Central memory CD8-positive, alpha-beta T cell (primary cell): ENCODE measurements at regions not wholly inside any gene's neighbourhood (a gene's known extent, or its start where the extent isn't known, plus 50 kb on each side); places are given as distances from the start of the nearest gene placed in this dataset.
"Not testable (repeated sequence)": the region's sequence is repeated elsewhere in the genome, so short reads cannot be mapped to it uniquely, and the experiment has no call there.

Experiments
- ATAC-seq: fragments of 150-1000 bp; cut with Tn5 transposase; replicated peaks from 2 replicates; pipeline ENCODE4 v1.10.0; 2022; ENCODE audit warnings: mild to moderate bottlenecking, moderate FRiP score, moderate number of reproducible peaks; ENCODE audit not compliant: poor library complexity, severe bottlenecking; ENCODE audit errors: extremely low read depth
- DNase-seq, 2 donors: peaks; one replicate each; pipeline ENCODE4 v3.0.0; 2021; ENCODE audit warnings: low spot score in 2 of 2
- H3K27ac Mint-ChIP-seq: one replicate; pipeline ENCODE4 v1.8.0; 2022; ENCODE audit warnings: low read depth, mild to moderate bottlenecking, moderate library complexity, mixed read lengths
- H3K27me3 Mint-ChIP-seq: one replicate; pipeline ENCODE4 v1.8.0; 2022; ENCODE audit warnings: mixed read lengths
- H3K36me3 Mint-ChIP-seq: one replicate; pipeline ENCODE4 v1.8.0; 2022; ENCODE audit warnings: mild to moderate bottlenecking, moderate library complexity, mixed read lengths; ENCODE audit not compliant: insufficient read depth
- H3K4me1 Mint-ChIP-seq: one replicate; pipeline ENCODE4 v1.8.0; 2022; ENCODE audit warnings: mixed read lengths
- H3K4me3 Mint-ChIP-seq: one replicate; pipeline ENCODE4 v1.8.0; 2022; ENCODE audit warnings: mild to moderate bottlenecking, moderate library complexity, mixed read lengths
- H3K9me3 Mint-ChIP-seq: one replicate; pipeline ENCODE4 v1.8.0; 2022; ENCODE audit warnings: mixed read lengths

DNA sequence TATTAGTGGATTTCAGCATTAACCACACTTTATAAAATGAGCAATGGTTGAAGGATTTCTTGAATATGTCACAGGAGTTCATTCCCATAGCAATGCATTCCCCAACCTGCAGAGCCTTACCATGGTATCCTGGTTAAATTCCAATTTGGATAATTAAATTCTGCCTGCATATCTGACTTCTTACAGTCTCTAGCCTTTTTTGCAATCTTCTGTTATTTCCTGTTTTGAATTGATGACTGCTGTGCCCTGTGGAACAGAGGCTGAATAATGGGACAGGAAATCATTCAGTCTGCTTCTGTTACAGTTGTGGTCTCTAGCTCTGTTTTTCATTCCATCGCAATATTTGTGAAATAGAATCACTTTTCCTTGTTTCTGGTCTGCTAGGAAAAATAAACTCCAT, 1823.9 kb downstream of the PLA2G4A start:
- no peaks in the 10 kb centered on the region for H3K36me3 Mint-ChIP-seq
- ATAC-seq: no peak
- H3K4me3 Mint-ChIP-seq: no peak overlapping the region
- H3K27me3 Mint-ChIP-seq: no peaks in the 10 kb centered on the region
- no peak for DNase-seq
- H3K27ac Mint-ChIP-seq: no peak overlapping the region
- H3K4me1 Mint-ChIP-seq: no peaks in the 10 kb centered on the region
- H3K9me3 Mint-ChIP-seq: peaks cover 10% of the 10 kb centered on the region

DNA sequence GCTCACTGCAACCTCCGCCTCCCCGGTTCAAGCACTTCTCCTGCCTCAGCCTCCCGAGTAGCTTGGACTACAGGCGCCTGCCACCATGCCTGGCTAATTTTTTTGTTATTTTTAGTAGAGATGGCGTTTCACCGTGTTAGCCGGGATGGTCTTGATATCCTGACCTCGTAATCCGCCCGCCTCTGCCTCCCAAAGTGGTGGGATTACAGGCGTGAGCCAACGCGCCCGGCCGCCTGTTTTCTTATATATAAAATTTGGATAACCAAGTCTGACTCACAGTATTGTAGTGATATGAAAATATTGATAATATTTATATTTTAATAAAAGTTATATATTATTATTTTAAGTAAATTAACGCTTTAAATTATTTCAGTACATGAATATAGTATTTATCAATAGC, 1821.7 kb downstream of the BRINP3 start:
- ATAC-seq: not testable (repeated sequence)

DNA sequence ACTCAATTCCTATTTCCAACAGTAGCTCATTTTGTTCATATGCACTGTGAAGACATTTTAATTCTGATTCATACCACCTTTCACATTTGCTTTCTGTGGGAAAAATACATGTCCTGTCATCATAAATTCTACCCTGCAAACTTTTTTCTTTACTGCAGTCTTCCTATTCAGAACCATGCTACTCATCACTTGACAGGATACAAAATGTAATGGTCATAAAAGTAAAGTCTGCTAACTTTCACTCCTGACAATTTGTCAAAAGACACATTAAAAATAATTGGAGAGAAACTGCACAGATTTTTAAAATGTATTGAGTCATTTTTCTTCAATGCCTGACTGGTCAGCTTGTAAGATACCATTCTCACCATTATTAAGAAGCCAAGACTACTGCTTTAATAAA, 1817.1 kb downstream of the BRINP3 start:
- Mint-ChIP-seq H3K27ac (no peak overlapping the region), H3K9me3 (peaks cover under 1% of the 10 kb centered on the region), H3K4me1 (no peaks in the 10 kb centered on the region), H3K36me3 (no peaks in the 10 kb centered on the region), H3K4me3 (no peak overlapping the region), H3K27me3 (no peaks in the 10 kb centered on the region)
- ATAC-seq: no peak
- DNase-seq: no peak

More for the DNA sequence above, 1821.7 kb downstream of the BRINP3 start:
- H3K36me3 Mint-ChIP-seq, H3K4me3 Mint-ChIP-seq, H3K27me3 Mint-ChIP-seq, H3K9me3 Mint-ChIP-seq, H3K4me1 Mint-ChIP-seq, H3K27ac Mint-ChIP-seq, DNase-seq: not testable (repeated sequence)

DNA sequence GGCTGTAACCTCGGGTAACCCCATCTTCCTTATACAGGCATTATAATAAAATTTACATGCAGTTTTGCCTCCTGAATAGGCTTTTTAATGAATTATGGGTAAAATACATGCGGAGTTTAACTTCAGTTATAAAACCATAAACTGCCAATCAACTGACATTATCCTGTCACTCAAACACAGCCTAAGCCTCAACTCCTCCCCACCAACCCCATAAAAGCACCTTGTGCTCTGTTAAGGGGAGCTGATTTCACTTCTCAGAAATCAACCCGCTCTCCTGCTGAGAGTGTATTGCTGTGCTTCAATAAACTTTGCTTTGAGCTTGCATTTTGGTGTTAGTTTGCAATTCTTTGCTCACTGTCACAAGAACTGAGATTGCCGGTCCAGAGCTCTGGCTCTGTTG, 1812.2 kb downstream of the BRINP3 start:
- no peaks in the 10 kb centered on the region for H3K27me3 Mint-ChIP-seq
- peaks cover 22% of the 10 kb centered on the region for H3K9me3 Mint-ChIP-seq
- no peak for DNase-seq
- H3K4me1 Mint-ChIP-seq: no peaks in the 10 kb centered on the region
- H3K27ac Mint-ChIP-seq: no peak overlapping the region
- H3K4me3 Mint-ChIP-seq: no peak overlapping the region
- ATAC-seq: no peak
- H3K36me3 Mint-ChIP-seq: no peaks in the 10 kb centered on the region

DNA sequence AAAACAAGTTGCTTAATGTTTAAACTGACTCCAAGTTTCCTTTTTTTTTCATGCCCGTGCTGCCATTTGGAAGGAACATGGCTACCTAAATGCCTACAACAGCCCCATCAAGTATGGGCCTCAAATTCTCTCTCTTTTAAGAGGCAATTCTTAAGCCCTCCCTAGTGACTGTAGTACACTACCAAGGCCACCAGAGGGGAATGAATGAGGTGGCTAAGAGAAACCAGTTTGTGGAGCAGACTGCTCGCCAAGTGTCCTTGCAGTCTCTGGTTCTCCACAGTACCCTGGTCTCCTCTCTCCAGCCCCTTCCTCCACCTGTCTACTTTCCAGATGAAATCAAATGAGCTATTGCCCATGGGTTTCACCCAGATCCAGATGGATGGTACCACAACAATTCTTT, 1809.6 kb downstream of the BRINP3 start:
- Mint-ChIP-seq H3K27ac (no peak overlapping the region), H3K9me3 (peaks cover 23% of the 10 kb centered on the region), H3K27me3 (no peaks in the 10 kb centered on the region), H3K4me3 (no peak overlapping the region), H3K4me1 (no peaks in the 10 kb centered on the region), H3K36me3 (no peaks in the 10 kb centered on the region)
- ATAC-seq (no peak), DNase-seq (no peak)

DNA sequence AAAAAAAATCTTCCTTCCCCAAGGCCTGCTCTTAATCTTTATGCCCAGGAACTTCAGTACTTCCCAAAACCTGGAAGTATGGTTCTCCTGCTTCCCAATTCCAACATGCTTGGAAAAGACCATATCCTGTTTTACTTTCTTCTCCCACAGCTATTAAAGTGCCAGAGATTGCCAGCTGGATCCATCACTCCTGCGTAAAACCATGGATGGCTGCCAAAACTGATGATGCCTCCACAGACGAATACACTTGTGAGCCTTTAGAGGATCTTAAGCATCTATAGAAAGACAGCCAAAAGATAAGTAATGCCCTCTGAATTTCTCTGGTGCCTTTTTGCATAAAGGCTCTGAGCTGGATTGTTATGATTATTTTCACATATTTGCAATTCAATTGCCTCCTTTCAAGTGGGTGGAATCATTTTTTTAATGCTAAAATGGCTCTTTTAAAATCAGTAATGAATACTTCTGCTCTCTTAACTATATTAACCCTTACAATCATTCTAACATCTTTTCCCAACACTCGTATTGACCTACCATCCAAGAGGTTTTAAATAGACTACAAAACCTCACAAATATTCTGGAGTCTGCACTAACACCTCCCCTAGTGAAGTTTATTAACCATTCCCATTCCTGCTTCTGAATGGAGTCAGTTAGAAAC, 1807.8 kb downstream of the BRINP3 start:
- no peaks in the 10 kb centered on the region for H3K36me3 Mint-ChIP-seq
- no peak overlapping the region for H3K4me3 Mint-ChIP-seq
- H3K9me3 Mint-ChIP-seq: peaks cover 26% of the 10 kb centered on the region
- no peaks in the 10 kb centered on the region for H3K4me1 Mint-ChIP-seq
- no peaks in the 10 kb centered on the region for H3K27me3 Mint-ChIP-seq
- DNase-seq: no peak
- ATAC-seq: no peak
- H3K27ac Mint-ChIP-seq: no peak overlapping the region

DNA sequence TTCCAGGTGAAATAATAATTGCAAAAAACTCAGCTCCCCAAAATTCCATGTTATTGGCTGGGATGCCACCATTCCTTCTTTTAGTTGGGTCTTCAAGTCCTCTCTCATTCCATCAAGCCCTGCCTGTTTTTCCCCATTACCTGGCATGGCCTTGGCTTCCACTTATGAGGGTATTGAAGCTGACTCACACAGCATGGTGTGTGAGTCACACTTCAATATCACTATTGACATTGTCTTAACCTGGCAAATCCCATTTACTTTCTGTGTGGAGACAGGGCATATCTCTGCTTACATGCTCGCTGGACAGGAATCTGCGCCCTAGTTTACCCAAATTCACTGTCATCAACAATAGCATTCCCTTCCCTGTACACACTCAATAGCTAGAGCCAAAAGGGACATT, 1806.8 kb downstream of the BRINP3 start:
- H3K9me3 Mint-ChIP-seq: peaks cover 27% of the 10 kb centered on the region
- DNase-seq: no peak

DNA sequence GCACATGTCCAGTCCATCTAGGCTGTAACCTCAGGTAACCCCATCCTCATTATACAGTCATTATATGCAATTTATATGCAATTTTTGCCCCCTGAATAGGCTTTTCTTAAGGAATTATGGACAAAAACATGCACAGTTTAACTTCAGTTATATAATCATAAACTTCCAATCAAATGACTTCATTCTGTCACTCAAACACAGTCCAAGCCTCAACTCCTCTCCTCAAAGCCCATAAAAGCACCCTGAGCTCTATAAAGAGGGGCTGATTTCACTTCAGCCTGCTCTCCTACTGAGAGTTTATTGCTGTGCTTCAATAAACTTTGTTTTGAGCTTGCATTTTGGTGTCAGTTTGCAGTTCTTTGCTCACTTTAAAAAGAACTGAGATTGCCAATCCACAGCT, 1805.5 kb downstream of the BRINP3 start:
- H3K4me1 Mint-ChIP-seq: no peaks in the 10 kb centered on the region
- no peaks in the 10 kb centered on the region for H3K36me3 Mint-ChIP-seq
- no peaks in the 10 kb centered on the region for H3K27me3 Mint-ChIP-seq
- no peak for ATAC-seq
- H3K27ac Mint-ChIP-seq: no peak overlapping the region
- no peak for DNase-seq
- peaks cover 21% of the 10 kb centered on the region for H3K9me3 Mint-ChIP-seq
- H3K4me3 Mint-ChIP-seq: no peak overlapping the region

More for the DNA sequence above, 1806.8 kb downstream of the BRINP3 start:
- Mint-ChIP-seq H3K36me3 (no peaks in the 10 kb centered on the region), H3K27ac (no peak overlapping the region), H3K27me3 (no peaks in the 10 kb centered on the region), H3K4me1 (no peaks in the 10 kb centered on the region), H3K4me3 (no peak overlapping the region)
- no peak for ATAC-seq

DNA sequence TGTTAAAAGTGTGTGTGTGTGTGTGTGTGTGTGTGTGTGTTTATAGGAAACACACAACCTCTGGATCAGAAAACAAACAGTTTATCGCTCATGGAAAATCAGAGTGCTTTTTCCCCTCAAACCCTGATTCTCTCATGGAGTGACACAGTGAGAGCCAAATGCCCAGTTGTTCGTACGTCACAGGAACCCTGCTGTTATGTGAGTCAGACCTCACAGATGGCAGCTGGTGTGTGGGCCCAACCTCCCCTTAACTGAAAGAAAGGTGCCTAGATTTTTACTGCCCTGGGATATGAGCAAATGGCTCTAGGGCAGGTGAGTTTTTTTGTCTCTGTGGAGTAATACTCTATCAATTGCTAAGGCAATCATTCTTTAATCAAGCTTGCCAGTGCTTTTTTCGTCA, 1788.1 kb downstream of the BRINP3 start:
- H3K9me3 Mint-ChIP-seq: peaks cover 23% of the 10 kb centered on the region
- no peaks in the 10 kb centered on the region for H3K36me3 Mint-ChIP-seq
- DNase-seq (no peak), ATAC-seq (no peak)
- H3K27me3 Mint-ChIP-seq: no peaks in the 10 kb centered on the region
- H3K27ac Mint-ChIP-seq: no peak overlapping the region
- H3K4me3 Mint-ChIP-seq: no peak overlapping the region
- H3K4me1 Mint-ChIP-seq: no peaks in the 10 kb centered on the region

DNA sequence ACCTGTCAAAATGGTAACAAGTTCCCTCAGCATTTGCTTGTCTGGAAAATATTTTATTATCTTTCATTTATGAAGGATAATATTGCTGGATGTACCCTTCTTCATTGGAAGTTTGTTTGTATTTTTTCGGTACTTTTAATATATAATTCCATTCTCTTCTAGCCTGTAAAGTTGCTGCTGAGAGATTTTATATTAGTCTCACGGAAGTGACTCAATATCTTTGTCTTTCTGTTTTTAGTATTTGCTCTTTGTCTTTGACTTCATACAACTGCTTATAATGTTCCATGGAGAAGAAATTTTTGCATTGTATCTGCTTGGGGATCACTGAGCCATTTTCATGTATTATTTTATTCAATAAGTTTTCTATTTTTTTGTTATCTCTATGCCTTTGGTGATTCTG, 1777.5 kb downstream of the BRINP3 start:
- Mint-ChIP-seq H3K36me3 (peaks cover 2% of the 10 kb centered on the region), H3K4me1 (no peaks in the 10 kb centered on the region), H3K27ac (no peak overlapping the region), H3K9me3 (peaks cover 26% of the 10 kb centered on the region), H3K27me3 (no peaks in the 10 kb centered on the region), H3K4me3 (no peak overlapping the region)
- no peak for ATAC-seq
- no peak for DNase-seq

DNA sequence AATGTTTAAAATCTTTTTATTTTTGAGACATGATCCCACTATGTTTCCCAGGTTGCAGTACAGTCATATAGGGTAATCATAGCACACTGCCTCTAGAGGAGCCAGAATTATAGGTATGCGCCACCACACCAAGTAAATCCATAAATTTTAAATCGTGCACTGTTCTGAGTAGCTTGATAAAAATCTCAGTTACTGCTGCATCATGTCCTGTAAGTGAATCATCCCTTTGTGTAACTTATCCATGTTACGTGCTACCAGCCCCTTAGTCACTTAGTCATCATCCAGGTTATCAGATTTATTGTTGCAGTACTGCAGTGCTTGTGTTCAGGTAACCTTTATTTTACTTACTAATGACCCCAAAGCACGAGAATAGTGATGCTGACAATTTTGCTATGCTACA, 1770.9 kb downstream of the BRINP3 start:
- Mint-ChIP-seq H3K27ac (no peak overlapping the region), H3K9me3 (peaks cover 46% of the 10 kb centered on the region), H3K4me1 (no peaks in the 10 kb centered on the region), H3K27me3 (no peaks in the 10 kb centered on the region), H3K4me3 (no peak overlapping the region), H3K36me3 (no peaks in the 10 kb centered on the region)
- no peak for ATAC-seq
- DNase-seq: no peak

DNA sequence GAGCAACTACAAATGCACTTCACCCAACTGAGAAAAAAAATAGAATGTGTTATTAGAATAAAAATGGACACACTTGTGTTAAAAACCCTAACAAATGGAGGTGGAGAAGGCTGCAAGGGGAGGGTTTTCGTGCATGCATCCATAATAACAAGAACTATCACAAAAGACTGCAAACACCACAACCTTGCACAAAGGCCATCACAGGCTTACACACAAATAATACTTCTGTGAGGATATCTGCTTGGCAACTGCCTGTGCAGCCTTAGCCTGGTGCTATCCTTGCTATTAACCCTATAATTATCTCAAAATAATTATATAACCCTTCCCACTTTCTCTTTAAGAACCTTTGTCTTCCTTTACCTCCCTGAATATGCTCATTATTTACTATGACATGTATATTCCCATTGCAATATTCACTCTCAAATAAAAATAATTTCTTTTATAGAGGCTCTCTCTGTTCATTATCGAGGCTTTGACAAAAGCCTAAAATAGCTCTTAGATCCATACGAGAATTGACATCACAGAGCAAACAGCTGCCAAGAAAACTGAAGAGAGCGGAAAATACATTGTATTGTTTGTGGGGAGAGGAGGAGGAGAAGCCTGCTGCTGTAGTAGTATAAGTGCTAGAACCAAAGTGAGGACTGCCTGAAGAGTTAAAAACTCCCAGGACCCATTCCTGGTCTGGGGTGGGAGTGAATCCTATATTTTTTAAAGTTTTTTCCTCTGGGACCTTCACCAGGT, 1768.7 kb downstream of the BRINP3 start:
- Mint-ChIP-seq H3K27me3 (no peaks in the 10 kb centered on the region), H3K27ac (no peak overlapping the region), H3K36me3 (no peaks in the 10 kb centered on the region), H3K4me3 (no peak overlapping the region), H3K9me3 (peaks cover 40% of the 10 kb centered on the region), H3K4me1 (no peaks in the 10 kb centered on the region)
- DNase-seq (no peak), ATAC-seq (no peak)

DNA sequence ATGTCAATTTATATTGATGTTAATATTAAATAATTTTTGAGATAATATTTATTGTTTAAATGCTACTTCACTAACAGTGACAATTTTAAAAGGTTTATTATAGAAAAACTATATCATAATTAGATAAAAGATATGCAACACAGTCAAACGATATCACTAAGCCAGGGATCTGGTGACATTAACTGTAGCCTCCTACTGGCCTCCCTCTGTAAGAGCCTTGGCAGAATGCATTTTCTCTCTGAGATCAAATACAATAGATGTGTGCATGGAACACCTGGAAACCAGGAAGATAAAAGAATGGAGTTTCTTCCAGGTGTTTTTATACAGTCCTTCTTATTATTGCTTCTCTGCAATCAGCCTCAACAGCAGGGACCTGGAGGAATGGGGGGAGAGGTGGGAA, 1762.1 kb downstream of the BRINP3 start:
- Mint-ChIP-seq H3K4me1 (no peaks in the 10 kb centered on the region), H3K27me3 (no peaks in the 10 kb centered on the region), H3K9me3 (peaks cover 20% of the 10 kb centered on the region), H3K27ac (no peak overlapping the region), H3K4me3 (no peak overlapping the region), H3K36me3 (no peaks in the 10 kb centered on the region)
- DNase-seq (no peak), ATAC-seq (no peak)
